ENCODE measurements at regions not wholly inside any gene's neighbourhood (a gene's known extent, or its start where the extent isn't known, plus 50 kb on each side); places are given as distances from the start of the nearest gene placed in this dataset.

- Mint-ChIP-seq H3K9me3 (peaks cover 7% of the 10 kb centered on the region), H3K27ac (no peak overlapping the region), H3K36me3 (ENCODE audit: low read depth) (no peaks in the 10 kb centered on the region), H3K4me1 (peaks cover 41% of the 10 kb centered on the region), H3K4me3 (no peak overlapping the region), H3K27me3 (ENCODE audit: low read depth, poor library complexity) (peaks cover 4% of the 10 kb centered on the region)
- TF ChIP-seq, protein P1, sequence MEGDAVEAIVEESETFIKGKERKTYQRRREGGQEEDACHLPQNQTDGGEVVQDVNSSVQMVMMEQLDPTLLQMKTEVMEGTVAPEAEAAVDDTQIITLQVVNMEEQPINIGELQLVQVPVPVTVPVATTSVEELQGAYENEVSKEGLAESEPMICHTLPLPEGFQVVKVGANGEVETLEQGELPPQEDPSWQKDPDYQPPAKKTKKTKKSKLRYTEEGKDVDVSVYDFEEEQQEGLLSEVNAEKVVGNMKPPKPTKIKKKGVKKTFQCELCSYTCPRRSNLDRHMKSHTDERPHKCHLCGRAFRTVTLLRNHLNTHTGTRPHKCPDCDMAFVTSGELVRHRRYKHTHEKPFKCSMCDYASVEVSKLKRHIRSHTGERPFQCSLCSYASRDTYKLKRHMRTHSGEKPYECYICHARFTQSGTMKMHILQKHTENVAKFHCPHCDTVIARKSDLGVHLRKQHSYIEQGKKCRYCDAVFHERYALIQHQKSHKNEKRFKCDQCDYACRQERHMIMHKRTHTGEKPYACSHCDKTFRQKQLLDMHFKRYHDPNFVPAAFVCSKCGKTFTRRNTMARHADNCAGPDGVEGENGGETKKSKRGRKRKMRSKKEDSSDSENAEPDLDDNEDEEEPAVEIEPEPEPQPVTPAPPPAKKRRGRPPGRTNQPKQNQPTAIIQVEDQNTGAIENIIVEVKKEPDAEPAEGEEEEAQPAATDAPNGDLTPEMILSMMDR (IDR thresholded peaks at IDR 0.05): no peak
- no peak for DNase-seq
Observed at GRCh38 chr9:86741311-86742208, 205.7 kb downstream of the GAS1 start.

- Mint-ChIP-seq H3K4me1 (peaks cover 46% of the 10 kb centered on the region), H3K4me3 (no peak overlapping the region), H3K36me3 (ENCODE audit: low read depth) (no peaks in the 10 kb centered on the region), H3K27ac (no peak overlapping the region), H3K9me3 (peaks cover 7% of the 10 kb centered on the region), H3K27me3 (ENCODE audit: low read depth, poor library complexity) (peaks cover 9% of the 10 kb centered on the region)
- TF ChIP-seq, protein P1 (IDR thresholded peaks at IDR 0.05): no peak
- no peak for DNase-seq
Observed at GRCh38 chr9:86735772-86736458, 211.4 kb downstream of the GAS1 start.

- no peak for DNase-seq
- Mint-ChIP-seq H3K4me1 (peaks cover 38% of the 10 kb centered on the region), H3K27ac (no peak overlapping the region), H3K36me3 (ENCODE audit: low read depth) (no peaks in the 10 kb centered on the region), H3K4me3 (no peak overlapping the region), H3K27me3 (ENCODE audit: low read depth, poor library complexity) (peaks cover 9% of the 10 kb centered on the region), H3K9me3 (peaks cover 7% of the 10 kb centered on the region)
- TF ChIP-seq, protein P1 (IDR thresholded peaks at IDR 0.05): no peak
Observed at GRCh38 chr9:86734771-86735170, 212.5 kb downstream of the GAS1 start.

DNA sequence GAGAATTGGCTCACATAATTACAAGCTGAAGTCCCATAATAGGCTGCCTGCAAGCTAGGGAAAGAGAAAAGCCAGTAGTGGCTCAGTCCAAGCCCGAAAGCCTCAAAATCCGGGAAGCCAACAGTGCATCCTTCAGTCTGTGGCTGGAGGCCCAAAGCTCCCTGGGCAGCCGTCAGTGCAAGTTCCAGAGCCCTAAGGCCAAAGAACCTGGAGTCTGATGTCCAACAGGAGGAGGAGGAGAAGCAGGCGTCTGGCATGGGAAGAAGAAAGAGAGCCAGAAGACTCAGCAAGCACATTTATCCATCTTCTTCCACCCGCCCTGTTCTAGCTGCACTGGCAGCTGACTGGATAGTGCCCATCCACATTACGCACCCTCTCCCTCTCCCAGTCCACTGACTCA is 213.4 kb downstream of the GAS1 start:
- TF ChIP-seq, protein P1 (IDR thresholded peaks at IDR 0.05): no peak
- no peaks in the 10 kb centered on the region for H3K36me3 Mint-ChIP-seq (ENCODE audit: low read depth)
- DNase-seq: no peak
- peaks cover 33% of the 10 kb centered on the region for H3K4me1 Mint-ChIP-seq
- H3K9me3 Mint-ChIP-seq: peaks cover 6% of the 10 kb centered on the region
- H3K27me3 Mint-ChIP-seq (ENCODE audit: low read depth, poor library complexity): peaks cover 9% of the 10 kb centered on the region
- no peak overlapping the region for H3K27ac Mint-ChIP-seq
- H3K4me3 Mint-ChIP-seq: no peak overlapping the region

DNA sequence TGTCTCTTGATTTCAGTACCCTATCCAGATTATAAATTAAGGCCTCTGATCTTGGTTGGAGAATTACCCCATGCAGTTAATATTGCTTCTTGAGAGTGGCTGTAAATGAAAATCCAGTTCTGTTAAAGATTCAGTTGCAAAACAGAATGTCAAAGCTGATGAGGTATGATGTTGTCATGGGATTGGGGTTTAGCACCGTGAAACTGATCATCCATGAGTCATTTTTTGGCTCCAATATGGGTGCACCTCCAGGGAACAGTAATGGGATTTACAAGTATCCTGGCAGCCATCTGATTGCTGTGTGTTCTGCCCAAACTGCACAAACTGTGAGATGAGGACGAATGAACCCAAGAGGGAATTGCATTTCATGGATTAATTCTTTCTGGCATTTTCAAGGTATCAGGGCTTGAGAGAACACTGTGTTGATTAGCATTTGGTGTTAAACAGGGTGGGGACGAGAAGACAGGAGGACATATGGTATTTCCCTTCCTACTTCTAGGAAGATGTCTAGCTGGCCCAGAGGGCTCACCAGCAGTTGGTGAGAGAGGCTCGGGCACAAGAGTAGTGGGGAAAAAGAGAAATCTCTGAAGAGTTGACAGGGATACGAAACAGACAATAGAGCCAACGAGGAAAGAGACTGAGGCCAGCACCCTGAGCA is 214.7 kb downstream of the GAS1 start:
- Mint-ChIP-seq H3K27me3 (ENCODE audit: low read depth, poor library complexity) (peaks cover 8% of the 10 kb centered on the region), H3K4me3 (no peak overlapping the region), H3K4me1 (peaks cover 21% of the 10 kb centered on the region), H3K9me3 (peaks cover 4% of the 10 kb centered on the region), H3K36me3 (ENCODE audit: low read depth) (no peaks in the 10 kb centered on the region), H3K27ac (no peak overlapping the region)
- no peak for DNase-seq
- TF ChIP-seq, protein P1 (IDR thresholded peaks at IDR 0.05): no peak

Measured in nephron progenitor cell (in vitro differentiated cells).